OCI-M1 (cell line): ENCODE measurements at regions not wholly inside any gene's neighbourhood (a gene's known extent, or its start where the extent isn't known, plus 50 kb on each side); places are given as distances from the start of the nearest gene placed in this dataset.

Source experiments
- DNase-seq: peaks from one replicate; lab custom pipeline; 2025; lab: John Stamatoyannopoulos, UW

- no peak for DNase-seq
Observed at GRCh38 chr2:55102056-55102812, 52.0 kb upstream of the RTN4 start.

- DNase-seq: no peak
Observed at GRCh38 chr2:55101466-55101865, 51.2 kb upstream of the RTN4 start.

- DNase-seq: peak; percentile 76
Observed at GRCh38 chr2:55099878-55100820, 49.9 kb upstream of the RTN4 start.
